ENCODE measurements at regions not wholly inside any gene's neighbourhood (a gene's known extent, or its start where the extent isn't known, plus 50 kb on each side); places are given as distances from the start of the nearest gene placed in this dataset.

DNA sequence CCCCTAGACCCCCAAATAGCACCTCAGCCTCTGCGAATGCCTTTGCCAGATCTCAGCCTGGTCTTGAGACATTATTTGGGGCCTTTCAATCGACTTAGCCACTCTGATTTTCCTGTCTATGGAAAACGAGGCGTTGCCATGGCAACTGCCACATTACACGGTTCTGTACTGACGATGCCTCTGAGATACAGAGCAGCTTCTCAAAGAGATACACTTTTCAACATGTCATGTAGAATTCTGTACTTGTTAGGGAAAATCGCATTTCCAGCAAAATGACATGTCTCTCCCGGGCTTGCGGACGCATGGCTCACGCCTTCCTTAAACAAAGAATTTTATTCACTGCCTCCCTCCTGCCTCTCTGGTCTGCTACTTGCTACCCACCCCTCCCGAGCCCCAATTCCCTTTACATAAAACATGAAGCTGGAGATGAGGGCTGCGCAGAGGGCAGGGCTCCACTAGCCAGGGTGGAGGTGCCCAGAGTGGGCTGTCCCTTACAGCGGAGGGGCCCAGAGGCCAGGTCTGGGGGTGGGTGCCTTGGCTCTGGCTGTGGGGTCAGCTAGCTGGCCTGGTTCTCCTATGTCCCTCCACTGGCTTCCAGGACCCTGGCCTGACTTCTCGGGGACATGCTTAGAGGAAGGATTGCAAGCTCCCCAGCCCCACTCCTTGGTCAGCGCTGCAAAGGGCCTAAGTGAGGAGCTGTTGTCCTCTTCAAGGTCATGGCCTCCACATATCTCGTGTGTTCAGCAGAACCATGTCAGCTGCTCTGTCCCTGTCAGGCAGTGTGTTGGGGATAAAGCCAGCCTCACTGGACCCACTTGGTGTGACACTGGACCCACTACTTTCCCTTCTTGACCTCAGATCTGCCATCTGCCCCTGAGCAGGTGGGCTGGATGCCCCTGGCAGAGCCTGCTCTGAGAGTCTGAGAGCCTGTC lies 342.5 kb downstream of the RPS24 start:
- TF ChIP-seq, protein P1, sequence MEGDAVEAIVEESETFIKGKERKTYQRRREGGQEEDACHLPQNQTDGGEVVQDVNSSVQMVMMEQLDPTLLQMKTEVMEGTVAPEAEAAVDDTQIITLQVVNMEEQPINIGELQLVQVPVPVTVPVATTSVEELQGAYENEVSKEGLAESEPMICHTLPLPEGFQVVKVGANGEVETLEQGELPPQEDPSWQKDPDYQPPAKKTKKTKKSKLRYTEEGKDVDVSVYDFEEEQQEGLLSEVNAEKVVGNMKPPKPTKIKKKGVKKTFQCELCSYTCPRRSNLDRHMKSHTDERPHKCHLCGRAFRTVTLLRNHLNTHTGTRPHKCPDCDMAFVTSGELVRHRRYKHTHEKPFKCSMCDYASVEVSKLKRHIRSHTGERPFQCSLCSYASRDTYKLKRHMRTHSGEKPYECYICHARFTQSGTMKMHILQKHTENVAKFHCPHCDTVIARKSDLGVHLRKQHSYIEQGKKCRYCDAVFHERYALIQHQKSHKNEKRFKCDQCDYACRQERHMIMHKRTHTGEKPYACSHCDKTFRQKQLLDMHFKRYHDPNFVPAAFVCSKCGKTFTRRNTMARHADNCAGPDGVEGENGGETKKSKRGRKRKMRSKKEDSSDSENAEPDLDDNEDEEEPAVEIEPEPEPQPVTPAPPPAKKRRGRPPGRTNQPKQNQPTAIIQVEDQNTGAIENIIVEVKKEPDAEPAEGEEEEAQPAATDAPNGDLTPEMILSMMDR (conservative IDR thresholded peaks at IDR 0.05; ENCODE audit: low read depth, low read length), result no peak
- TF ChIP-seq EZH2phosphoT487 (IDR thresholded peaks at IDR 0.05; ENCODE audit: borderline replicate concordance, low read length) (no peak), EZH2 (IDR thresholded peaks at IDR 0.05; ENCODE audit: low read length, unreplicated experiment) (no peak)

Data from PC-3 (cell line).